VCaP (cell line): ENCODE measurements at regions not wholly inside any gene's neighbourhood (a gene's known extent, or its start where the extent isn't known, plus 50 kb on each side); places are given as distances from the start of the nearest gene placed in this dataset.

Experiments
- H3K27ac ChIP-seq: fragments of 450-650 bp; 2 replicates; pipeline ENCODE4 v1.5.1; 2017
- TF ChIP-seq, protein P1 (sequence below): fragments of 450-650 bp; conservative IDR thresholded peaks from 2 replicates; pipeline ENCODE4 v1.5.1; 2017; ENCODE audit warnings: mild to moderate bottlenecking, moderate library complexity

DNA sequence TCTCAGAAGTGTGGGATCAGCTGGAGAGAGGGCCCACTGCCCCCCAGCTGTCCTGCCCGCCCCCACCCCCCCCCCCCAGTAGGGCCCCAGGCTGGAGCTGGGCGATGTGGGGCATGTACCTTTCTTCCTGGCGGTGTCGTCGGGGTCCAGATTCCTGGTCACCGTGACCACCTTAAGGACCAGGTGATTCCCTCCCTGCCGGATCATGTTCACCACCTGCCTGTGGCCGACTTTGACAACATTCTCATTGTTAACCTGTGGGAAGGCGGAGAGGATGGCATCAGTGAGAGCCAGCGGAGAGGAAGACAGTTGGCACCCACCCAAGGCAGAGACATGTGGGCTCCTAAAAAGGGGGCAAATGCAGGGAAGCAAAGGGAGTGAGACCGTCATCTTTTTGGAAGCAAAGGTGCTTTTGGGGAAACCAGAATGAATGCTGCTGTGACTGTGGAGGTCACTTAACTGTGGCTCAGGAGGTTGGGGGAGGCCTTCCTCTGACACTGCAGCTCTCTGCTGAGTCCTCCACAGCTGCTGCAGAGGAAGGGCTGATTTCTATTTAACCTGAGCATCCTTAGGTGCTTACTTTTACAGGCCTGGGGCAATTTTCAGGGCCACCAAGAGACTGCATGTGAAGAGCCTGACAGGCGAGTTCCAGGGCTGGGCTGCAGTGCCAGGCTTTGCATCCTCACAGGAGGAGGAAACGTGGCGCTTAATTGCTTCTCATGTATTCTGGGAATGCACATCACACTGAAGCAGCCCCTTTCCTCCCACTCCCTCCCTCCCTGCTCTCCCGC is 104.5 kb downstream of the CTTN start:
- TF ChIP-seq, protein P1, sequence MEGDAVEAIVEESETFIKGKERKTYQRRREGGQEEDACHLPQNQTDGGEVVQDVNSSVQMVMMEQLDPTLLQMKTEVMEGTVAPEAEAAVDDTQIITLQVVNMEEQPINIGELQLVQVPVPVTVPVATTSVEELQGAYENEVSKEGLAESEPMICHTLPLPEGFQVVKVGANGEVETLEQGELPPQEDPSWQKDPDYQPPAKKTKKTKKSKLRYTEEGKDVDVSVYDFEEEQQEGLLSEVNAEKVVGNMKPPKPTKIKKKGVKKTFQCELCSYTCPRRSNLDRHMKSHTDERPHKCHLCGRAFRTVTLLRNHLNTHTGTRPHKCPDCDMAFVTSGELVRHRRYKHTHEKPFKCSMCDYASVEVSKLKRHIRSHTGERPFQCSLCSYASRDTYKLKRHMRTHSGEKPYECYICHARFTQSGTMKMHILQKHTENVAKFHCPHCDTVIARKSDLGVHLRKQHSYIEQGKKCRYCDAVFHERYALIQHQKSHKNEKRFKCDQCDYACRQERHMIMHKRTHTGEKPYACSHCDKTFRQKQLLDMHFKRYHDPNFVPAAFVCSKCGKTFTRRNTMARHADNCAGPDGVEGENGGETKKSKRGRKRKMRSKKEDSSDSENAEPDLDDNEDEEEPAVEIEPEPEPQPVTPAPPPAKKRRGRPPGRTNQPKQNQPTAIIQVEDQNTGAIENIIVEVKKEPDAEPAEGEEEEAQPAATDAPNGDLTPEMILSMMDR = no peak
- peak overlapping the region; percentile 36 for H3K27ac ChIP-seq

DNA sequence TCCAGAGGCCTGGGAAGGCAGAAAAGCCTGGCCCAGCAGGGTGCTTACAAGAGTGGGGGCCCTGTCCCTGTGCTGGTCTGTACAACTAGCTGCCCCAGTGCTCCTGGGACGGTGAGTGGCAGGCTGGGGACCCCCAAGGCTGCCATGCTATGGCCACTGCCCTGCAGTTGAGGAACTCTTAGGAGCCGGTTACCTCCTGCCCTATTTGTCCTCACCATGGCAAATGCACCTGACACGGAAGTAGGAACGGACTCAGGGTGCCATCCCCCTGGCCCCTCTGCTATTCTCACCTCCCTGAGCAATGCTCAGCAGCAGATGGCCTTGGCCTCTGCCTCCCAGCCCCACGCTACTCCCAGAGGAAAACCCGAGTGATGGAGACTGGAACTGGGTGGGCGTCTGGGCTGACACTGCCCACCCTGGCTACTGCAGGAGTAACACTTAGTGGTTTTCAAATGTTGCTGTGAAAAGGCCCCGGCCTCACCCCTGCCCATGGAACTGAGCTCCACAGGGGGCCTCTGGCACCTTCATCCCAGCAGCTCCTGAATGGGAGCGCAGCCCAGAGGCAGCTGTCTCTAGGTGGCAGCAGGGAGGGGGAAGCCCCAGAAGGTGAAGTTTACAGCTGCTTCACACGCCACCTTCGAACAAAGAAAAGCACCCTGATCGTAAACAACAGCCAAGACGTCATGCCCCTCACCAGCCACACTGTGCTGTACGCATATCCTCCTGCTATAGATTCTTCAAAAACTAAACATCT is 105.3 kb downstream of the CTTN start:
- TF ChIP-seq, protein P1 = peak; percentile 75
- peak overlapping the region; percentile 36 for H3K27ac ChIP-seq

DNA sequence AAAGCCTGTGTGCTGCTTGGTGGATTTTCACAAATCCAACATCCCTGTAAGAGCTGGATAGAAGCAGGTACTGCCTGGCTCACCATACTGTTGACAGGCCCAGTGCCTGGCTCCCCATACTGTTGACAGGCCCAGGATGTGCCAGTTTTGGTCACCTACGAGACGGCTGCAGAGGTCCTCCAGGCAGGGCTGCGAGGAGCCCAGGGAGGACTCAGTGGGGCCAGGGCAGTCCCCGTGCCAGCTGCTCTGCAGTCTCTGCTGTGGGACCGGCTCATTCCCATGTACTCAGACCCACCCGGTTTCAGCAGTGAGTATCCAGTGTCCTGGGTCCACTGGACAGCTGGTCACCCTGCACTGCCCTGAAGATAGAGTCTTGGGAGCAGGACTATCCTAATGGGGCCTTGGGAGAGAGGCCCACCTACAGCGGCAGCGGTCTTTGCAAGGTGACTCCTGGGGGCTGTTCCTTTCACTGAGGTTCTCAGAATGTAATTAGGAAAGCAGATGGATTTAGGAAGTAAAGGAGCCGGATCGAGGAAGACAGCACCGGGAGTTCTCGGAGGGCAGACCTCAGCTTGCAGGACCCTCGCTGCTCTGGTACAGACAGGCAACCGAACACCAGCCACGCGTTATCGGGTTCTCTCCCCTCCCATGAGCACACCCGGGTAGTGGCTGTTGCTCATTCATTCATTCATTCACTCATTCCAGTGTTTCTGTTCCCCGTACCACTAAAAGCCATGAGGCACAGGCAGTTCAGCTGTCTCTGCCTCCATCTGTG is 106.1 kb downstream of the CTTN start:
- TF ChIP-seq, protein P1 = peak; percentile 27; the same call in 1 of the 2 replicates
- H3K27ac ChIP-seq = peak overlapping the region; percentile 36

DNA sequence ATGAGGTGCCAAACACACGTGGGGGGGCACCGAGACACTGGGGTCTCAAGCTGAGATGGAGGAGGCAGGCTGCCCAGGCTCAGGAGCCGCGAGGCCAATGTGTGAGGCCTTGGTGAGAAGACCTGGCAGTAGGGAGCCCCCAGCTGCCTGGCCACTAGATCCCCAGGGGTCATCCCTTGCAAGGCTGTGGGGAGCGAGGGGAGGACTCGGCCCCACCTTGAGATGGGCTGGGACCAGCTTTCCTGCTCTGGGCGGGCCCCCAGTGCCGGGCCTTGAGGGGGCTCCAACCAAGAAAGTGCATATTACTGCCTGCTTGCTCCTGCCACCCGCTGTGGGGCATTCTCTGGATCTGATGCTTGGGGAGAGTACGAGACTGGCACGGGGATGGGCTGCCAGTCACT is 107.0 kb downstream of the CTTN start:
- TF ChIP-seq, protein P1 = no peak
- no peak overlapping the region for H3K27ac ChIP-seq

DNA sequence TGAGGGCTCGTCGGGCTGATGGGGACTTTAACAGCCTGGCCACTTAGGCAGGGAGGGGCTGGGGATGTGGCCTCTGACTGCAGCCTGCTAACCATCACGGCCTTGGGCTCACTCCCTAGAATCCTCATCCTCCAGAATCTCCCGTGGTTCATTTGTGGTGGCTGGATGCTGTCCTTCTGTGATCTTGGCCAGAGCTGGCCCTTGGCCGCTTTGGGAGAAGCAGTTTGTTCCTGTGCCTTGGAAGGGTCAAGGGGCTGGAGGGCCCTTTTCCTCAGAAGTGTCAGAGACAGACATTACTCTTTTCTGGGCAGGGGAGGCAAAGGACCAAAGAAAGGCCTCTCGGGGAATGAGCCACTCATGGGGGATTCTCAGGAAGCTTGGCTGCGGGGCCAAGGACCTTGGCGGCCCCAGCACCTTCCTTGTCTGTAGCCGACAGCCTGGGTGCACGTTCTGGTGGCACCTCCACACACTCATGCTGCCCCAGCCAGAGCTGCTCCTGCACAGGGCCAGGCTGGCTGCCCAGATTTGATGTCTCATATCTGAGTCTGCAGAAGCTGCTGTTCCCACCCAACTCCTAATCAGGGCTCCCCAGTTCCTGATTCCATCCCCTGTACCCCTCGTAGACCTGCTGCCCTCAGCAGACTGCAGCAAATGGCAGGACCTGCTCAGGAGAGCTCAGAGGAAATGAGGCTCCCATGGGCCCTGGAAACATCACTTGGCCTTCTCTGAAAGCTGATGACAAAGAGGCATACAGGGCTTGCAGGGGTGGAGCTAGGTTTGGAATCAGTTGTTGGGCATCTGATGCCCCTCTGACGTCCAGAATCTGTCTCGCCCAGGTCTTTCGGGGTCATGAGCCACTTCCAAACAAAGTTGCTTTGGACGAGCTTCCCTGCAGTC is 107.7 kb downstream of the CTTN start:
- H3K27ac ChIP-seq = no peak overlapping the region
- TF ChIP-seq, protein P1 = no peak

DNA sequence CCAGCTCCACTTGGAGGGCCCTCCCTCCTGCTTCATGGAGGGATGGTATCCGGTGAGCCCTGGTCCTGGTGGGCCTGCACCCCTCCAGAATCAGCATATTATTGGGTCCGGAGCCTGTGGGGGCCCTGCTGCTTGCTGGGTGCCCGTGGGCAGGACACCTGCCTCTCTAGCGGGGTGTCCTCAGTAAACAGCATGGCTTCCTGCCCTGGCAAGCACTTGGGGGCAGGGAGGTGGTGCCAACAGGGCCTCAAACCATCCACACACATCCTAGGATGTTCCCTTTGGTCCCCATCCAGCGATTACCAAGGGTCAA is 108.3 kb downstream of the CTTN start:
- H3K27ac ChIP-seq = no peak overlapping the region
- TF ChIP-seq, protein P1 = no peak
